ENCODE measurements at regions not wholly inside any gene's neighbourhood (a gene's known extent, or its start where the extent isn't known, plus 50 kb on each side); places are given as distances from the start of the nearest gene placed in this dataset.
"Not testable (repeated sequence)": the region's sequence is repeated elsewhere in the genome, so short reads cannot be mapped to it uniquely, and the experiment has no call there.

DNA sequence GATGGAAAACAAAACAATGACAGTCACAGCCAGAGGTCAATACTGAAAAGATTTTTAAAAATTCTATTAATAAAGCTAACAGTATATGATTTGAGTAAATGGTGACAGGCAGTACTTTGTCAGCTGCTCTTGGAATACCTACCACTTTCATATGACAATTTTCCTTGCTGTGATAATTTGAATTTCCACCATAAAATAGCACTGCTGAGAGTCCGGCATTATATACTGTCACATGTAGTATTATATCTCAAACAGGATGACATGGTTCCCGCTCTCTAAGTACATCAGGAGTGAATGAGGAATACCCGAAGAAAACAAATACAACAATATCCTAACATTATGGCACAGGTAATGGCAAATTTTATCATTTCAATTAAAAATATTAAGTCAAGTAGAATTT lies 146.8 kb upstream of the TMPRSS15 start:
- no peak for DNase-seq (ENCODE audit: low spot score)

DNA sequence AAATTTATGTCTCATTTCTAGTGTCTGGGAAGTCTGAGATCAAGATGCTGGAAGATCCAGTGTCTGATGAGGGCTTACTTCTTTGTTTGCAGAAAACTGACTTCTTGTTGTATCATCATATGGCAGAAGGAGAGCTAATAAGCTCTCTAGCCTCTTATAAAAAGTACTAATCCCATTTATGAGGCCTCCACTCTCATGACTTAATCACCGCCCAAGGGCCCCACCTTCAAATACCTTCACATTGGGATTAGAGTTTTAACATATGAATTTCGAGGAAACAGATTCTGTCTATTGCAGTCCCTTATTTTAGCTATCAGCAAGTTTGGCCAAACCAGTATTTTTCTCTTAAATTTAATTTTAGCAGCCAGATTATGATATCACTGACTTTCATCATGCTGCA lies 150.2 kb upstream of the TMPRSS15 start:
- DNase-seq (ENCODE audit: low spot score), result no peak

DNA sequence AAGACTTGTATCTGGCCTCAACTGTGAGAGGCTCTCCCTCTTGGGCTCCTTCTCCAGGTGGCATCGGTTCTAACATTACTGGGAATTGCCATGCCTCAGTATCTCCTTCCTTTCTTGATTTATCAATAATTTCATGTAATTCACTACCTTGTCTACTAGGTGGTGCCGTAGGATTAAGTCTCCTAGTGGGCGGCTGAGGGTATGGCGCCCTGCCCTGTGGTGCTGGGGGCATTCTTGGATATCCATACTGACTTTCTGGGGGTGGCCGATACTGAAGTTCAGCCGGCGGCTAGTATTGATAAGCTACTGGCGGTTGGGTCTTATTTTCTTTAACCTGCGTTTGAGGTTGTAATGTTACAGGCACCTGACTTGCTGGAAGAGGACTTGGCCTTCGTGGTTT lies 164.2 kb upstream of the TMPRSS15 start:
- not testable (repeated sequence) for DNase-seq (ENCODE audit: low spot score)

DNA sequence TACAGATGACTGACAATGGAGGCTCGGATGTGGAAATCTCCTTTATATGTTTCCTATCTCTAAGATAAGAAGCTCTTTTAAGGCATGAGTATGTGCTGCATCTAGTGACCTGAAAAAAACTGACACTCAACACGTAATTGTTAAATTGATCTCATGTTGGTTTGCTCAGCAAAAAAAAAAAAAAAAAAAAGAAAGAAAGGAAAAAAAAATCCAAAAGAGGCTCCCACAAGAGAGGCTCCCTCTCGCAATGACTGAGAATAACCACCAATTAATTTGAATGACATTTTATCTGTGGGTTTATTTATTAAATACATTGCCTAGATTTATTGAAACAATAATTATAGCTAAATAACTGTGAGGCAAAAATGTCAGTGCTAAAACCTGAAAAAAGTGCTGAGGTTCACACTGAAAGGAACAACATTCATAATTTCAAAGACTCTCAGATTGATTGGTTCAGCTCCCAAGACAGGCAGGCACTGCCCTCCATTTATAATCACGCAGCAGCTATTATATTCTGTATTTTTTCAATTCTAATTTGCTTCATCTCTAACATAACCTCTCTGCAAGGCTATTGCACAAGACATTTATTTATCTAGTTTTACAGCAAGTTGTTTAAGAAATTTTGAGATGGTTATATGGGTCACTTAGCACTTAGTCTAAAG lies 184.5 kb upstream of the TMPRSS15 start:
- no peak for DNase-seq (ENCODE audit: low spot score)

DNA sequence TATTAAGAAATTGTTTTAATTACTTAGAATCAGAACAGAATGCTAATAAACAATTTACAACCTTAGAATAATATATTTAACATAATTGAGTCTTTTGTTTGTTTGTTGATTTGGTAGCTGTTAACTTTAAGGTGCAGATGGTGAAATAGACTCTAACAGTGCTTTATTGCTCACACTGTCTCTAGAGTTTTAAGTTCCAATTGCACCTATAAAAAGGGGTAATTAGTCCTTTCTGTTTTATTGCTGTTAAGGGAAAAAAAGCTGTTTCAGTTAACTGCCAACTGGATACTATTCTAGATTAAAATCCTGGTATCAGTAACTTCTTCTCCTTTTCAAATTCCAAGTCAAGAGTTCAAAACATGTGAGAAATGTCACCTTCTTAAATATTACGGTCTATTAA lies 197.6 kb upstream of the TMPRSS15 start:
- DNase-seq (ENCODE audit: low spot score), result no peak

DNA sequence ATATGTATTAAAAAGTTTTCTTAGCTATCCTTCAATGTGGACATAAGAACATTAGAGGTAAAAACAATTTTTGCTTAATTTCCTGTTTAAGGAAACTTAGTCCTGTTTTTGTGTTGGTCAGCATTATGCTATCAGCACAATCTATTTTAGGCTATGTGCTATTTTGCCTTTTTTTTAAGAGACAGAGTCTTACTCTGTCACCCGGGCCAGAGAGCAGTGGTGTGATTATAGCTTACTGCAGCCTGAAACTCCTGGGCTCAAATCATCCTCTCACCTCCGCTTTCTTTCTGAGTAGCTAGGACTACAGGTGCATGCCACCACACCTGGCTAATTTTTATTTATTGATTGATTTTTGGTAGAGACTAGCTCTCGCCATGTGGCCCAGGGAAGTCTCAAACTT lies 199.1 kb upstream of the TMPRSS15 start:
- no peak for DNase-seq (ENCODE audit: low spot score)

DNA sequence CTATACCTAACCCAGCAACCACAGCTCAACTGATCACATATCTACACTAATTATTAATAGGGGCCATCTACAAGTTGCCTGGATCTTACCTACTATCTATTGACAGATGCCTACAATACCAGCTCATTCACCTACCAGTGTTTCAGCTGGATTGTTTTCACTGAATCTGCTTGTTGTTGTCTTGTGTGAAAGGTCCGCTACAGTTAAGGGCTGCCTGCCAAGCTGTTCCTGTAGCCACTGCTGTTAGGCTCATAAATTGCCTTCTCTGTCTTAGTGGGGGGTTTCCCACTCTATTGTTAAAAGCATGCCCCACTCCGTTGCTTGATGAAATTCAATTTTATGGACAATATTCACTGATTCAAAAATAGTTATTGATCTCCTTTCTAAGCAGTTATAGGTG lies 199.7 kb upstream of the TMPRSS15 start:
- DNase-seq (ENCODE audit: low spot score), result no peak

DNA sequence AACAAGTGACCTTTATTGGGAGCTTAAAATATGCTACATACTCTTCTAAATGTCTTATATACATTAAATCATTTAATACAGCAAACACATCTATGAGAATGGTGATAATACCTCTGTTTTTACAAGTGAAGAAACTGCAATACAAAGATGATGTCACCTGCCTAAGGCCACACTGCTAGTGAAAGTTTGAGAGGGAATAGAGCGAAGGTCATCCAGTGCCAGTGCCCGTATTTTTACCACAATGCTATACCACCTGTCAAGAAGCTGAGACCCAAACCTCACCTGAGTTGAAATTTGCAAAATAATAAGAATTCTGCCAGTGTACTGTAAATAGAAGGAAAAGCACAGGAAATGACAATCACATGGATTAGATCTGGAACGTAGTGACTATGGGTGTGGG lies 200.4 kb upstream of the TMPRSS15 start:
- DNase-seq (ENCODE audit: low spot score), result no peak

DNA sequence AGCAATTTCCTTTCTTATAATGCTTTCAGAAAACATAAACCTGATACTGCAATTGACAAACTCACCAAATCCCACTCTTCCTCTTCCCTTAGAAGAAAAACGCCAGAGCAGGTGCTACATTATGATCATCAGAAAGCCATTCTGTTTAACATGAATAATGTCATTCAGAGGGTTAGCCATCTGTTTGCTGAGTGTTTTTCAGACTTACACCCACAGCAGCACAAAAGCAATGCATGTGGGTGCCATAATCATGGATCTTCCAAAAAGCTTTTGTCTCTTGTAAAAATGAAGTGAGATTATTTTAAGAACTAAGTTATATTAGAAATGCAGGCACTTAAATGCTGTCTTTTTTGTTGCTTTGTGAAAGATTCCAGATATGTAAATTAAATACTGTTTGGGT lies 204.6 kb upstream of the TMPRSS15 start:
- no peak for DNase-seq (ENCODE audit: low spot score)

DNA sequence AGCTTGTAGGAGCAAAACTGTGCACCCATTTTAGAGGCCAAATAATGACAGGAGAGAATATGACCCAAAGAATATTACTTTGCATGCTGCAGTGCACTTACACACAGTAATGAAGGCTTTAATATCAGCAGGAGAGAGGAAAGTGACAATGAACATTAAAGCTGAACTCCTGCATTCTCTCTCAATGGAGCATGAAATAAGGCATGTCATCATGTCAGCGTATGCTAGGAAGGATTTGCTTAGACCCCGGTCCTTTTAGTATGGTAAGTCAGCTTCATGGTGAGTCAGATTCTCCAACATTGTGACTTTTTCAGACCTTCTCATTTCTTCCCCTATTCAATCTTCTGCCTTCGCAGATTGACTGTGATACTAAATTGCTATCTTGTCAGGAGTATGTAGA lies 210.7 kb upstream of the TMPRSS15 start:
- no peak for DNase-seq (ENCODE audit: low spot score)

DNA sequence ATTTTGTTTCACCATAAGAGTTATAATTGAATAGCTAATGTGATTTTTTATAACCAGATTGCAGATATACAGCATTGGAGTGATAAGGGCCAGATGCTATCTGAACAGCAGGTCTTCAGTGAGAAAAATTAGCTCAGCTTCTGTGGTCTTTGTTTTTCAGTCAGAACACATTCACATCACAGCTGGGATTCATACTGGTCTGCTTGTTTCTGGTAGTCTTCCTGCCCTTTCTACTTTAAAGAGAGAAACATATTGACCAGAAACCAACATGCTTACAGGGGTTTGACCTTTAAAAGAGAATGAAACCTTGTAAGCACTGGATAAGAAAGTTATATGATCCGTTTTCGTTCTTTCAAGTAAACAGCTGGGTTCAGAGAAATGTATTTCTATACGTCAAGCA lies 213.7 kb upstream of the TMPRSS15 start:
- DNase-seq (ENCODE audit: low spot score), result no peak

DNA sequence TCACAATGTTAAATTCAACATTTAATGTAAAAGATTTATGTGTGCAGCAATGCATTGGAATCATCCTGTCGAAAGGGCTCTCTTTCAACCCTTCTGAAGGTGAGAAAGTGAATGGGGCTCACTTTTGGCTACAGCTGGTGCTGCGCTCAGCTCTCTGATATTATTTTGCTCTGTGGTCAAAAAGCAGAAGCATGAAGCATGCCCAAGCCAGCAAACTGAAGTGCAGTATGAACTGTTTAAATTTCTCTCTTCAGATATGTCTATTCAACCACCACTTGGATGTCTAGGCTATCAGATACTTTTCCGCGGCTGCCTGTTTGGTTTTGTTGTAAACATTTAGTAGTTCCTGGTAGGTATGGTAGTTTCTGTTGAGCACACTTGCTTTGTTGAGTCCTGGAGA lies 216.9 kb upstream of the TMPRSS15 start:
- no peak for DNase-seq (ENCODE audit: low spot score)

DNA sequence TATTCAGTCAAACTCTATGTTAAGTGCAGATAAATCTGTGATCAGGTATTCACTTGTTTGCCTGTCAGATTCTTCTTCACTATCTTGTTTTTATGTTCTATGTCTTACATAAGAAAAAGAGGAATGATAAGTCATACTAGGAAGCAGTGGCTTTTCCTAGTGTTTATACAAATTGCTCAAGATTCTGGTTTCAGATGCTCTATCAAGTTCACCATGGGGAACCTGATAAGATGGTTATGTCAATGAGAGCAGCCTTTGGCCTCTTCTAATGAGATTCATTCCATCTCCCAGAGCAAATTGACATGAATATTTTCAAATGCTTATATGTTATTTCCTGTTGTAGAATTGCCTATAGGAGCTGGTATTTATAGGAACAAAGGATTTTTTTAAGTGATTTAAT lies 218.8 kb upstream of the TMPRSS15 start:
- no peak for DNase-seq (ENCODE audit: low spot score)

DNA sequence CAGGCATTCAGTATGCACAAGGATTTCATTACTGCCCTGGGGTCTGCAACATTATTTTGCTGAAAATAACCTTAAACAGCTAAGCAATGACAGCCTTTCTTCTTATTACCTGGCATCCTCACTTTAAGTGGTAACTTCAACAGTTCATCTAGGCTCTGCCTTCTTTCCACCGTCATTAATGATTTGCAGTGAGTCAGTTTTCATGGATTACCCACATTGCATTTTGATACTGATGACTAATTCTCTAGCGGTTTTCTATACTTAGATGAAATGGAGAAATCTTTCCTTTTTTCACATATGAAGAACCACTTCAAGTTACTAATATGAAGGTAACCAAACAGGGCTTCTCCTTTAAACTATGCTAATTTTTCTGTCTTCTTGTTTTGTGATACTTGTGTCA lies 226.9 kb upstream of the TMPRSS15 start:
- DNase-seq (ENCODE audit: low spot score), result no peak

DNA sequence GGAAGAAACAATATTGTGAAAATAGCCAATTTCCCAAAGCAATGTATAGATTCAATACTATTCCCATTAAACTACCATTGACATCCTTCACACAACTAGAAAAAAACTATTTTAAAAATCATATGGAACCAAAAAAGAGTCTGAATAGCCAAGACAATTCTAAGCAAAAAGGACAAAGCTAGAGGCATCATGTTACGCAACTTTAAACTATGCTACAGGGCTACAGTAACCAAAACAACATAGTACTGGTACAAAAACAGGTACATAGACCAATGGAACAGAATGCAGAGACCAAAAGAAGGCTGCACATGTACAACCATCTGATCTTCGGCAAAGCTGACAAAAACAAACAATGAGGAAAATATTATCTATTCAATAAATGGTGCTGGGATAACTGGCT lies 233.3 kb upstream of the TMPRSS15 start:
- DNase-seq (ENCODE audit: low spot score), result no peak

DNA sequence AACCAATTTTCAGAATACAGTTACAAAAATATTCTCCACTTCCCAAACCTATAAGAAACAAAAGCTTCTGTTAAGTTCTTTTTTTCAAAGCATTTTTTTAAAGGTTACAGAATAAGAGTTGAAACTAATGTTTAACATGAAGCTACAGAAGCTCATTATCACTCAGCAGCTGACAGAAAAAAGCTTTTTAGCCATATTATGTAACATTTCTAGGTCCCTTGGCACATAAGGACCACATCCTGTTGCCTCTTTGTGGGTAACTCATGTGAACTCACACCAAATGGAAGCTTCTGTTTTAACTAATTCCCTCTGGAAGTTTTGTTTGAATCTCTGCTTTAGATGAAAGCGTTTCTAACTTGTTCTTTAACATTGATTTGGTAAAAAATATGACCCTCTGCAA lies 242.5 kb upstream of the TMPRSS15 start:
- no peak for DNase-seq (ENCODE audit: low spot score)

DNA sequence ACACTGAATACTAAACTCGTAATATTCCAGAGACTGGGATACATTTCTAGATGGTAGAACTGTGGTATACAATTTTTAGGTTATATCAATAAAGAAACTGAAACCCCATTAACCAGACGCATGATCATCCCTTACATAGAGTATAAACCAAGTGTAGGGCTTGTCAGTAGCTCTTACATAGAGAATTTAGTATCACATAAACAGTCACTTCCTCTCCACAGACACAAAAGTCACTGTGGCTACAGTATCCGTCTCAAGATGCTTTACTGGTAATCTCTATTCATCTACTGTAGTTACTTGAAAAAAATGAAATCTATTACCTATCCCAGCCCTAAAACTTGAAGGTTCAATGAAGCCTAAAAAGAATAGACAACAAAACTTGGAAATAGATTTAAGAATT lies 252.3 kb upstream of the TMPRSS15 start:
- DNase-seq (ENCODE audit: low spot score), result no peak

DNA sequence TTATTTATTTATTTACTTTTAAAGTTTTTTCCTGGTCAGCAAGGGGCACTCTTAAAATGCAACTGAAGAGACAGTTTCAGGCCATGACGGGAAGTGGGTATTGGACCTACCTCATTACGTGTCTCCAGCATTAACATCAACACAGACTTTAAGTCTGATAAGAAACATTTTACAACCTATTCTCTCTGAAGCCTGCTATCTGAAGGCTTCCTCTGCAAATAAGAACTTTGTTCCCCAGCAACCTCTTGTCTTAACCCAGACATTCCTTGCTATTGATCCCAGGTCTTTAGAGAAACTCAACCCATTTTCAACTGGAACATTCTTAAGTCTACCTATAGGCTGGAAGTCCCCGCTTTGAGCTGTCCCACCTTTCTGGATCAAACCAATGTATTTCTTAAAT lies 258.3 kb upstream of the TMPRSS15 start:
- no peak for DNase-seq (ENCODE audit: low spot score)

DNA sequence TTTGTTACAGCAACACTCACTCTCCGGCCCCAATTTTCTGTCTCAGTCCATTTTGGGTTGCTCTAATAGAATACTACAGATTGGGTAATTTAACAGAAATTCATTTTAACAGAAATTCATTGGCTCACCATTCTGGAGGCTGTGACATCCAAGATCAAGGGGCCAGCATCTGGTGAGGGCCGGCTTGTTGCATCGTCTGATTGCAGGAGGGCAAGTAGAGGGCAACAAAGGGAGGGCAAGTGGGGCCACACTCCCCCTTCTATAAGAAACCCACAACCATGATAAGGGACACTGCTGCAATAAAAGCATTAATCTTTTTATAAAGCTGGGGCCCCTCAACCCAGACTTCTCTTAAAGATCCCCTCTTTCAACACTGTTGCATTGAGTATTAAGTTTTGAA lies 260.1 kb upstream of the TMPRSS15 start:
- DNase-seq (ENCODE audit: low spot score), result no peak

DNA sequence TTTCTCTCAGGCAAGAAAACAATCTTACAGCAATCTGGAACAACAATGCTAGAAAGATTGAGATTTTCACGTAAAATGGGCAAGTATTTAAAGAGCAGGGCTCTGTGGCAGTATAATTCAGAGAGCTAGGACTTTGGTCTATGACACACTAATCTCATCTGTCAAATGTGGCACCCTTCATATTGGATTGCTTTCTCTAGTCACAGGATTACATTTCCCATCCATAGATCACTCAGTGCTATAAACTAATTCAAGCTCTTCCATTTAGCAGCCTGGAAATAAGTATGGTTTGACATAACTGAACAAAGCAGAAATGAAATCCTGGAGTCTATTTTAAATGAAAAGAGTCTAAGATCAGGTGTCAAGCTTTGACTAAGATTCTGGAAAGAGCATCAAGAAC lies 263.1 kb upstream of the TMPRSS15 start:
- no peak for DNase-seq (ENCODE audit: low spot score)

DNA sequence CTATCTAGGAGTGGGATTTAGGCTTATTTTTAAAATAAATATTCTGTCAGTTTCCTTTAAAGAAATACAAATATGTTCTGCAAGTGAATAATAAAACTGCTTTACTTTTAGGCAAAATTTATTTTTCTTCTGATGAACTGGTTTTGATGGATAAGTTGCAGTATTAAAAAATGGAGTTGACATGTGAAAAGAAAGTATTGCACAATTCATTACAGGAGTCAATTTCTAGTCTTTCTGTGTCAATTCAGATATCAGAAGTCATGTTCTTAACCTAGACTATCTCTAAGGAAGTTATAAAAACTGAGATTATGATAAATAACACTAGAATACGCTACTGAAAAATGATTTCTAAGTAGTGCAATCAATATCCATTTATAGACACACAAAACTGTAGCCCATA lies 270.2 kb upstream of the TMPRSS15 start:
- no peak for DNase-seq (ENCODE audit: low spot score)

DNA sequence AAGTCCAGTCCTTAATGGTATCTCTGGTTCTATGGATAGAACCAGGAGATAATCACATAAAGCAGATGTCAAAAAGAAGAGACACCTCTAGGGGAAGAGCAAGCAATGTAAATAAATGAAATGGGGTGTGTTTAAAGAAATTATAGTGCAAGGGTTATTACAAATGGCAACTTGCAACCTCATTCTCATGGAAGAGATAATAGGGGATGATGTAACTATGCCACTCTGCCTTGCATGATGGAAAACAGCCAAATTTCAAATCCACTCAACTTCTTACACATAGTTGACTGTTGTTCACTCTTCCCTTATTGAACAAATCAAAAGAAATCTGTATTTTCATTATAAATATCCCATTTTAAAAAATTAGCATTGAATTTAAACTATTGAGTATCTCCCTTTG lies 274.0 kb upstream of the TMPRSS15 start:
- DNase-seq (ENCODE audit: low spot score), result no peak

DNA sequence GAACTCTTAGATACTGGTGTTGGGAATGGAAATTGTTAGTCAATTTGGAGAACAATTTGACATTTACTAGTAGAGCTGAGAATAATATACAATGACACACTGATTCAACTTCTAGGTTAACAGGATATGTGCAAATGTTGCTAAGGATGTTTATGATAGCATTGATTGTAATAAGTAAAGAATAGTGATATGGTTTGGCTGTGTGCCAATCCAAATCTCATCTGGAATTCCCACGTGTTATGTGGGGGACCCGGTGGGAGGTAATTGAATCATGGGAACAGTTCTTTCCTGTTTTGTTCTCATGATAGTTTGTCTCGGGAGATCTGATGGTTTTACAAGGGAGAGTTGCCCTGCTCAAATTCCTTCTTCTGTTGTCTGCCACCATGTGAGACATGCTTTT lies 302.4 kb upstream of the TMPRSS15 start:
- no peak for DNase-seq (ENCODE audit: low spot score)

DNA sequence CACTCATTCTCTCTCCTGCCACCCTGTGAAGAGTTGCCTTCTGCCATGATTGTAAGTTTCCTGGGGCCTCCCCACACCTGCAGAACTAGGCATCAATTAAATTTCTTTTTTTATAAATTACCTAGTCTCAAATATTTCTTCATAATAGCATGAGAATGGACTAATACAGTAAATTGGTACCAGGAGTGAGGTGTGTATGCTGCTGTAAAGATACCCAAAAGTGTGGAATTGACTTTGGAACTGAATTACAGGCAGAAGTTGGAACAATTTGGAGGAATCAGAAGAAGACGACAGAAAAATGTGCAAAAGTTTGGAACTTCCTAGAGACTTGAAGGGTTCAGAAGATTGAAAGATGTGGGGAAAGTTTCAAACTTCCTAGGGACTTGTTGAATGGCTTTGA lies 308.1 kb upstream of the TMPRSS15 start:
- DNase-seq (ENCODE audit: low spot score), result no peak

DNA sequence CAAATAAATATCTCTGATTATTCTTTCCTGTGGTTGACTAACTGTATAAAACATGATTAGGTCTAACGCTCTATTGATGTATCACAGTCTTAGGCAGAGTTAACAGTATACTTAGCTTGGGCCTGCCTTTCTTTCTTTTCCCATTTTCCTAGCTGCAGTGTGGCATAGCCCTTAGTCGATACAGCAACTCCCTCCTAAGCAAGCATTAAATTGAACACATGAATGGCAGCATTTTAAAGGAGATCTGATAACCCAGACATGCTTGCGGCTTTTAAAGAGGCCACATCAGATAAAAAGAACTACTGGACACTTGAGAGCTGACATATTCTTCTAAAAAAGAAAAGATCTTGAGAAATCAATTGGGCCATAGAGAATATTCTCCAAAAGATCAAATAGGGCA lies 312.0 kb upstream of the TMPRSS15 start:
- no peak for DNase-seq (ENCODE audit: low spot score)

Data from SW480 (cell line).